BJ (cell line): ENCODE measurements at regions not wholly inside any gene's neighbourhood (a gene's known extent, or its start where the extent isn't known, plus 50 kb on each side); places are given as distances from the start of the nearest gene placed in this dataset.
A peak's percentile ranks its signal among the peaks of the same experiment; 100 is the strongest.

ENCODE experiments used
- CTCF ChIA-PET: fragments of 350-600 bp; formaldehyde crosslinking; extraction: SDS; loops from one replicate; lab custom pipeline; 2021; ENCODE audit warnings: antibody characterized with exemption, inconsistent platforms; lab: Yijun Ruan, JAX
- POLR2A ChIA-PET: fragments of 300-600 bp; sonication (Branson Sonifier 250); formaldehyde crosslinking; extraction: SDS; loops from one replicate; lab custom pipeline; 2021; ENCODE audit warnings: antibody characterized with exemption; lab: Charles Lee
- DNase-seq: peaks from one replicate; pipeline ENCODE4 v3.0.0-alpha.2; 2011; ENCODE audit warnings: low read depth
- H3K27me3 ChIP-seq: 2 replicates; pipeline ENCODE4 v1.6.0; 2011; ENCODE audit warnings: low read length; ENCODE audit not compliant: control insufficient read depth, insufficient read depth
- H3K36me3 ChIP-seq: 2 replicates; pipeline ENCODE4 v1.5.1; 2011; ENCODE audit warnings: low read length; ENCODE audit not compliant: control insufficient read depth, insufficient read depth
- H3K4me3 ChIP-seq: 2 replicates; pipeline ENCODE4 v1.5.1; 2011; ENCODE audit warnings: low read depth, mild to moderate bottlenecking, control low read depth, low read length
- TF ChIP-seq, protein P1 (sequence below): IDR thresholded peaks from 2 replicates; pipeline ENCODE4 v1.5.1; 2011; ENCODE audit warnings: low read depth, mild to moderate bottlenecking, control low read depth, inconsistent platforms, low read length, moderate library complexity; ENCODE audit not compliant: insufficient read depth

DNA sequence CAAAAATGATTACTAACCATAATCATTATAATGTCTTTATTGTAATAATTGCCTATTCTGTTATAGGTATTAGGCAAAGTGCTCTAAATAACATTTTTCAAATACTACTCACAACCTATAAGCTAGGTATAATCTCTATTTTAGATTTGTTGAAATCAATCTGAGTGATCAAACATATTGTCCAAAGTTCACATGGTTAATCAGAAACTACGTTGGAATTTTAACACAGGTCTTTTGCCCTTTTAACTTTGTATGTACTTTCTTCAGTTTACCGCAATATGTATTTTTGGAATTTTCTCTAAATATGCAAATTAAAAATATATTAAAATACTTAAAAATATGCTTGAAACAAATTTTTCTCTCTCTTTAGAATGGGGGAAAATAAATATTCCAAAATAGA lies 1563.2 kb downstream of the KCNT2 start:
- ChIA-PET CTCF (no interaction called here), POLR2A (no interaction called here)
- H3K36me3 ChIP-seq: no peaks in the 10 kb centered on the region
- DNase-seq: no peak
- no peak overlapping the region for H3K4me3 ChIP-seq
- TF ChIP-seq, protein P1, sequence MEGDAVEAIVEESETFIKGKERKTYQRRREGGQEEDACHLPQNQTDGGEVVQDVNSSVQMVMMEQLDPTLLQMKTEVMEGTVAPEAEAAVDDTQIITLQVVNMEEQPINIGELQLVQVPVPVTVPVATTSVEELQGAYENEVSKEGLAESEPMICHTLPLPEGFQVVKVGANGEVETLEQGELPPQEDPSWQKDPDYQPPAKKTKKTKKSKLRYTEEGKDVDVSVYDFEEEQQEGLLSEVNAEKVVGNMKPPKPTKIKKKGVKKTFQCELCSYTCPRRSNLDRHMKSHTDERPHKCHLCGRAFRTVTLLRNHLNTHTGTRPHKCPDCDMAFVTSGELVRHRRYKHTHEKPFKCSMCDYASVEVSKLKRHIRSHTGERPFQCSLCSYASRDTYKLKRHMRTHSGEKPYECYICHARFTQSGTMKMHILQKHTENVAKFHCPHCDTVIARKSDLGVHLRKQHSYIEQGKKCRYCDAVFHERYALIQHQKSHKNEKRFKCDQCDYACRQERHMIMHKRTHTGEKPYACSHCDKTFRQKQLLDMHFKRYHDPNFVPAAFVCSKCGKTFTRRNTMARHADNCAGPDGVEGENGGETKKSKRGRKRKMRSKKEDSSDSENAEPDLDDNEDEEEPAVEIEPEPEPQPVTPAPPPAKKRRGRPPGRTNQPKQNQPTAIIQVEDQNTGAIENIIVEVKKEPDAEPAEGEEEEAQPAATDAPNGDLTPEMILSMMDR: no peak
- H3K27me3 ChIP-seq: no peaks in the 10 kb centered on the region

- ChIA-PET CTCF (no interaction called here), POLR2A (no interaction called here)
- Histone ChIP-seq H3K27me3 (no peaks in the 10 kb centered on the region), H3K36me3 (no peaks in the 10 kb centered on the region), H3K4me3 (no peak overlapping the region)
- TF ChIP-seq, protein P1: no peak
- no peak for DNase-seq
These were observed 1577.4 kb downstream of the KCNT2 start for GRCh38 chr1:195030793-195031192.

DNA sequence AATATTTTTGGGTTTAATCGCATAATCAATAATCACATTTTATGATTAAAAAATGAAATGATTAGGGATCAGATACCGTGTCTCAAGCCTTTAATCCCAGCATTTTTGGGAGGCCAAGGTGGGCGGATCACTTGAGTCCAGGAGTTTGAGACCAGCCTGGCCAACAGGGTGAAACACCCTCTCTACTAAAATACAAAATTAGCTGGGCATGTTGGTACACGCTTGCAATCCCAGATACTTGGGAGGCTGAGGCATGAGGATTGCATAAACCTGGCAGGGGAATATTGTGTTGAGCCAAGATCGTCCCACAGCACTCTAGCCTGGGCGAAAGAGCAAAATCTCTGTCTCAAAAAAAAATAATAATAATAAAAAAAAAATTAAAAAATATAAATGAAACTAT lies 1581.4 kb downstream of the KCNT2 start:
- no peaks in the 10 kb centered on the region for H3K27me3 ChIP-seq
- no peaks in the 10 kb centered on the region for H3K36me3 ChIP-seq
- CTCF ChIA-PET: no interaction called here
- no peak overlapping the region for H3K4me3 ChIP-seq
- TF ChIP-seq, protein P1: no peak
- POLR2A ChIA-PET: no interaction called here
- DNase-seq: no peak

- H3K36me3 ChIP-seq: no peaks in the 10 kb centered on the region
- TF ChIP-seq, protein P1: no peak
- no peaks in the 10 kb centered on the region for H3K27me3 ChIP-seq
- ChIA-PET CTCF (no interaction called here), POLR2A (no interaction called here)
- peak; percentile 15 for DNase-seq
- H3K4me3 ChIP-seq: no peak overlapping the region
These were observed 1588.9 kb downstream of the KCNT2 start for GRCh38 chr1:195019385-195019784.

DNA sequence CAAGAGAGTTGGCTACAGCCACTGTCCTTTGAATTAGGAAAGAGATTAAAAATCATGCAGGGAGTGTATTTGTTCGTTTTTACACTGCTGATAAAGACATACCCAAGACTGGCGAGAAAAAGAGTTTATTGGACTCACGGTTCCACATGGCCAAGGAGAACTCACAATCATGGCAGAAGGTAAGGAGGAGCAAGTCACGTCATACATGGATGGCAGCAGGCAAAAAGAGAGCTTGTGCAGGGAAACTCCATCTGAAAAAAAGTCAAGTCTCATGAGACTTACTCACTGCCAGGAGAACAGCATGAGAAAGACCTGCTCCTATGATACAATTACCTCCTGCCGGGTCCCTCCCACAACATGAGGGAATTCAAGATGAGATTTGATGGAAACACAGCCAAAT lies 1595.2 kb downstream of the KCNT2 start:
- H3K36me3 ChIP-seq: no peaks in the 10 kb centered on the region
- H3K27me3 ChIP-seq: no peaks in the 10 kb centered on the region
- CTCF ChIA-PET: no interaction called here
- TF ChIP-seq, protein P1: no peak
- H3K4me3 ChIP-seq: no peak overlapping the region
- POLR2A ChIA-PET: no interaction called here
- DNase-seq: no peak
